ENCODE measurements at regions not wholly inside any gene's neighbourhood (a gene's known extent, or its start where the extent isn't known, plus 50 kb on each side); places are given as distances from the start of the nearest gene placed in this dataset.

GRCh38 chr3:61452535-61453090 lies 108.8 kb upstream of the PTPRG start:
- no peak for TF ChIP-seq CTCF (conservative IDR thresholded peaks at IDR 0.05 in 1 of 2, IDR thresholded peaks at IDR 0.05 in 1 of 2; ENCODE audit: low read depth in 1 of 2, low read length in 2 of 2)
- no peak for TF ChIP-seq EZH2 (IDR thresholded peaks at IDR 0.05; ENCODE audit: low read length, missing control alignments)

Measured in fibroblast of lung (primary cell).